GM13977 (cell line): ENCODE measurements at regions not wholly inside any gene's neighbourhood (a gene's known extent, or its start where the extent isn't known, plus 50 kb on each side); places are given as distances from the start of the nearest gene placed in this dataset.

Source experiments
- DNase-seq: peaks from one replicate; pipeline ENCODE4 v3.0.0; 2012; ENCODE audit warnings: low spot score
- in situ Hi-C: fragments of 300-500 bp; cut with MboI; formaldehyde crosslinking; loops from one replicate; pipeline ENCODE4 v1.12.0; 2022; ENCODE audit warnings: low sequenced_read_pairs, low pct_unique_long_range_greater_than_20kb, mixed read lengths, inconsistent platforms; ENCODE audit not compliant: unreplicated experiment
- TF ChIP-seq, protein P1 (sequence below): IDR thresholded peaks from 2 replicates; pipeline ENCODE4 v1.5.1; 2012; ENCODE audit warnings: mild to moderate bottlenecking, control low read depth; ENCODE audit not compliant: insufficient read depth; ENCODE audit errors: extremely low read depth, missing control alignments

DNA sequence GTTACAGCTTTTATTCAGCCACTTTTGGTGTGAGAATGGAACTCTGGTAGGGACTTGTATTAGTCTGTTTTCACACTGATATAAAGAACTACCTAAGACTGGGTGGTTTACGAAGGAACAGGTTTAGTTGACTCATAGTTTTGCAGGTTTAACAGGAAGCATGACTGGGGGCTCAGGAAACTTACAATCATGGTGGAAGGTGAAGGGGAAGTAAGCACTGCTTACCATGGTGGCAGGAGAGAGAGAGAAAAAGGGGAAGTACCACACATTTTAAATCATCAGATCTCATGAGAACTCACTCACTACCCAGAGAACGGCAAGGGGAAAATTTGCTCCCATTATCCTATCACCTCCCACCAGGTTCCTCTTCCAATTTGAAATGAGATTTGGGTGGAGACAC, 942.2 kb downstream of the PCDH17 start:
- DNase-seq, result no peak
- TF ChIP-seq, protein P1, sequence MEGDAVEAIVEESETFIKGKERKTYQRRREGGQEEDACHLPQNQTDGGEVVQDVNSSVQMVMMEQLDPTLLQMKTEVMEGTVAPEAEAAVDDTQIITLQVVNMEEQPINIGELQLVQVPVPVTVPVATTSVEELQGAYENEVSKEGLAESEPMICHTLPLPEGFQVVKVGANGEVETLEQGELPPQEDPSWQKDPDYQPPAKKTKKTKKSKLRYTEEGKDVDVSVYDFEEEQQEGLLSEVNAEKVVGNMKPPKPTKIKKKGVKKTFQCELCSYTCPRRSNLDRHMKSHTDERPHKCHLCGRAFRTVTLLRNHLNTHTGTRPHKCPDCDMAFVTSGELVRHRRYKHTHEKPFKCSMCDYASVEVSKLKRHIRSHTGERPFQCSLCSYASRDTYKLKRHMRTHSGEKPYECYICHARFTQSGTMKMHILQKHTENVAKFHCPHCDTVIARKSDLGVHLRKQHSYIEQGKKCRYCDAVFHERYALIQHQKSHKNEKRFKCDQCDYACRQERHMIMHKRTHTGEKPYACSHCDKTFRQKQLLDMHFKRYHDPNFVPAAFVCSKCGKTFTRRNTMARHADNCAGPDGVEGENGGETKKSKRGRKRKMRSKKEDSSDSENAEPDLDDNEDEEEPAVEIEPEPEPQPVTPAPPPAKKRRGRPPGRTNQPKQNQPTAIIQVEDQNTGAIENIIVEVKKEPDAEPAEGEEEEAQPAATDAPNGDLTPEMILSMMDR, result no peak
- in situ Hi-C loops, result no loop called here

GRCh38 chr13:58574791-58575190, 943.2 kb downstream of the PCDH17 start:
- in situ Hi-C loops, result no loop called here
- TF ChIP-seq, protein P1, result no peak
- DNase-seq, result no peak

DNA sequence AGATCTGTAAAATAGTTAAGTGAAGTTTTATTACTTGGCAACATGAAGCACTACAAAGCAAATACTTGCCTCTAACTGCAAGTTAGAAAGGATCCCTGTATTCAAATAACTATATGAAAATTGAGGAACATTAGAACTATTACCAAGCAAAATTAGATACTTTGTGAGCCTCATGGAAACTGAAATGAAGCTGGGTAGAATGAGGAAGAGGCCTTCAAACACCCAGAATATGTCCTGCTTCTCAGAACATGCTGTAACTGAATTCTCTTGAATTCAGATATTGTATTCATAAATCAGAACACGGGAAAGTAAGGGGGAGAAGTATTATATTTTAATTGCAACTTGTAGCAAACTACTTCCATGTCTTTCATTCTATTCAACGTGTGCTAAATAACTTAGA, 947.9 kb downstream of the PCDH17 start:
- no peak for DNase-seq
- in situ Hi-C loops, result no loop called here
- TF ChIP-seq, protein P1, result no peak

DNA sequence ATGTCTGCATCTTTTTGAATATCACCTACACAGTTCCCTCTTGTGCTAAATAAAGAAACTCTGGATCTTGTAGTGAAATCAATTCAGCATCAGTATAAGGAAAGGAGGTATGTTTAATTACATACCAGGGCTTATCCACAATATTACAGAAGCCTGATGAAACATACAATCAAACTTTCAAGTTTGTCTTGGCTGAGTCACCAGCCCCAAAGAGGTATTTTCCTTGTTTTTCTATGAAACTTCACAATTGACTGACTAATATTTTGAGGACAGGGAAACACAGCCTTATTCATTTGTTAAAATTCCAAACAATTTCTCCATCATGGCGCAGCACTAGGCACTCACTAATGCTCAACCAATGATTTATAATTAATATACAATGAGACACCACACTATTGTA, 952.4 kb downstream of the PCDH17 start:
- DNase-seq, result no peak
- TF ChIP-seq, protein P1, result no peak
- in situ Hi-C loops, result no loop called here

DNA sequence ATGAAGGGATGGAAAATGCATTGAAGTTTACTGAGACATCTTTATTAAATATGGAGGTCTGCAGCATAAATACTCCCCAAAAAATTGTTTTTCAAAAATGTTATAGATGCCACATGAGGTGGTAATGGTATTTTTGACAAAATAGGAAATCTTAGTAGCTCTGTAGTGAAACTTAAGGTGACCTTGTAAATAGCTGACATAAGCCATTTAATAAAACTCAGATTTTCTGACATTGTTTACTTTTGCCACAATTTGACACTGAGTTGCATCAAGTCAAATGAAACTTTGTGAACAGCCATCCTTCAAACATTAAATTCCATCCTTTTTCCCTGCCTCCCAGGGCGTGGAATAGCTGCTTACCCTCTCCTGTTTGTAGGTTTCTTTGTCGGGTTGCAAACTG, 953.1 kb downstream of the PCDH17 start:
- DNase-seq, result no peak
- in situ Hi-C loops, result no loop called here
- TF ChIP-seq, protein P1, result no peak

DNA sequence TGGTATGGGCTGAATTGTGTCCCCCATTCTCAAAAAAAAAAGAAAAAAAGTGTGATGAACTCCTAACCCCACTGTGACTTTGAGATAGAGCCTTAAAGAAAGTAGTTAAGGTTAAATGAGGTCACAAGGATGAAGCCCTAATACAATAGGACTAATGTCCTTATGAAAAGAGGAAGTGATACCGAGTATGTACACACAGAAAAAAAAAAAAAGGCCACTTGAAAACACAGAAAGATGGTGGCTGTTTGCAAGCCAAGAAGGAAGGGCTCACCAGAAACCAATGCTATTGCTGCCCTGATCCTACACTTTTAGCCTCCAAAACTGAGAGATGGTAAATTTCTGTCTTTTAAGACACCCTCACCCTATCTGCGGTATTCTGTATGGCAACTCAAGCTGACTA, 955.6 kb downstream of the PCDH17 start:
- peak; percentile 2 for DNase-seq
- TF ChIP-seq, protein P1, result no peak
- in situ Hi-C loops, result no loop called here

GRCh38 chr13:58592052-58592451, 960.5 kb downstream of the PCDH17 start:
- in situ Hi-C loops, result no loop called here
- TF ChIP-seq, protein P1, result no peak
- no peak for DNase-seq
